ENCODE measurements at regions not wholly inside any gene's neighbourhood (a gene's known extent, or its start where the extent isn't known, plus 50 kb on each side); places are given as distances from the start of the nearest gene placed in this dataset.
A peak's percentile ranks its signal among the peaks of the same experiment; 100 is the strongest.

- DNase-seq (ENCODE audit: extremely low read depth in 1 of 4, low spot score in 3 of 4) (peak in 2 of 4 experiments; percentile 23 to 31), ATAC-seq (no peak), FAIRE-seq (no peak)
- 0 out of 2 replicates have a peak, but pooled peaks have one; percentile 31 for TF ChIP-seq ZNF384 (IDR thresholded peaks at IDR 0.05; ENCODE audit: low read depth, low read length)
- no peak for TF ChIP-seq KLF16 (IDR thresholded peaks at IDR 0.05)
- TF ChIP-seq FOXM1 (IDR thresholded peaks at IDR 0.05; ENCODE audit: low read depth), result no peak
- TF ChIP-seq FOXM1 (CRISPR knock-in tag; IDR thresholded peaks at IDR 0.05; ENCODE audit: low read depth), result no peak
- no peak for TF ChIP-seq CEBPZ (IDR thresholded peaks at IDR 0.05; ENCODE audit: borderline replicate concordance, low read depth, low read length)
- TF ChIP-seq TRIM24 (IDR thresholded peaks at IDR 0.05), result no peak
- TF ChIP-seq EHMT2 (IDR thresholded peaks at IDR 0.05), result no peak
- no peak for TF ChIP-seq CBX2 (IDR thresholded peaks at IDR 0.05; ENCODE audit: insufficient read depth, low read length, poor library complexity, severe bottlenecking)
- no peak for TF ChIP-seq MTA1 (IDR thresholded peaks at IDR 0.05; ENCODE audit: borderline replicate concordance)
- no peak for TF ChIP-seq REST (IDR thresholded peaks at IDR 0.05; ENCODE audit: borderline replicate concordance)
- TF ChIP-seq REST (CRISPR knock-in tag; IDR thresholded peaks at IDR 0.05; ENCODE audit: low read depth), result no peak
- TF ChIP-seq XRCC3 (IDR thresholded peaks at IDR 0.05), result no peak
- TF ChIP-seq EGR1 (conservative IDR thresholded peaks at IDR 0.05), result peak; percentile 69
- no peak for TF ChIP-seq BRCA1 (IDR thresholded peaks at IDR 0.05)
- TF ChIP-seq BRCA1 (CRISPR knock-in tag; IDR thresholded peaks at IDR 0.05), result no peak
- Histone ChIP-seq H3K27me3 (ENCODE audit: control insufficient read depth in 2 of 2, insufficient read depth in 2 of 2, low read length in 2 of 2) (peaks cover 36 to 61% of the 10 kb centered on the region in 2 experiments; a peak in 4 of 5 replicates), H3K27ac (ENCODE audit: extremely low read depth, low read depth, low read length) (no peak overlapping the region), H3K4me2 (ENCODE audit: insufficient read depth, low read length) (no peak overlapping the region), H3K4me3 (no peak overlapping the region), H3K36me3 (ENCODE audit: control insufficient read depth, insufficient read depth, low read length) (no peaks in the 10 kb centered on the region), H2AFZ (ENCODE audit: low read depth, low read length) (no peak overlapping the region), H3K4me1 (replicated peaks in 1 of 2; ENCODE audit: control insufficient read depth in 2 of 2, insufficient read depth in 2 of 2, low read length in 2 of 2) (peaks cover 0 to 23% of the 10 kb centered on the region in 2 experiments; a peak in 2 of 5 replicates), H3K9me1 (ENCODE audit: control insufficient read depth, insufficient read depth, low read length) (no peaks in the 10 kb centered on the region), H4K20me1 (replicated peaks; ENCODE audit: control insufficient read depth, insufficient read depth, low read length) (0 out of 2 replicates have a peak, but pooled peaks cover 7% of the 10 kb centered on the region), H3K79me2 (ENCODE audit: control insufficient read depth, insufficient read depth, low read length) (no peaks in the 10 kb centered on the region), H3K9me3 (replicated peaks; ENCODE audit: control insufficient read depth, insufficient read depth, low read depth, low read length) (no peaks in the 10 kb centered on the region), H3K9ac (ENCODE audit: insufficient read depth in 1 of 2, low read depth in 2 of 2, low read length in 2 of 2) (no peak overlapping the region)
- CTCF ChIA-PET (ENCODE audit: low intra/inter-chr PET ratio), result no interaction called here
- BruUV-seq (replicated peaks), result no TSS peak
- intact Hi-C loops (cut with micrococcal nuclease), result no loop called here
- in situ Hi-C loops (cut with MboI), result no loop called here
- POLR2A ChIA-PET, result no interaction called here
- 31% methylated on average over 26 of the region's 36 CpGs for WGBS (ENCODE audit: insufficient coverage, low coverage, missing lambda C conversion rate)
These were observed 179.4 kb downstream of the BANP start for GRCh38 chr16:88130681-88131080.

Measured in K562 (cell line).